ENCODE measurements at regions not wholly inside any gene's neighbourhood (a gene's known extent, or its start where the extent isn't known, plus 50 kb on each side); places are given as distances from the start of the nearest gene placed in this dataset.
A peak's percentile ranks its signal among the peaks of the same experiment; 100 is the strongest.

DNA sequence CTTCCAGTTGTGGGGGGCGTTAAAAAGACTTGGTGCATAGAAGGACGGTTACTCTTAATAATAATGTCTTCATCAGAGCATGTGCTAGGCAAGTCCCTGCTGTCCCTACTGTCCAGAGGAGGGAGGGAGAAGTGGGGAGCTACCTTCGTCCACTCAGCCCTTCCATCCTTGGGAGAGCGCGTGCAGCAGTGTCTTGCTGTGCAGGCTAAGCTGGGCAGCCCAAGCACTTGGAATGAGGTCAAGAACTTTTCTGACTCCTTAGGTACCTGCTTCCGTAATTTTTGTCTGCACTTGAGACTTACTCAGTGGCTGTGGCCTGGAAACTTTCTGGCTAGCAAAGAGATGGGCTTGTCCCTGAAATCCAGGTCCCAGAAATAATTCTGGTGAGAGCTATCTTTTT, 265.9 kb upstream of the SORCS1 start:
- H3K4me1 Mint-ChIP-seq (ENCODE audit: unreplicated experiment): no peaks in the 10 kb centered on the region
- H3K9me3 Mint-ChIP-seq: no peaks in the 10 kb centered on the region
- H3K27me3 Mint-ChIP-seq: peaks cover 3% of the 10 kb centered on the region
- H3K4me3 Mint-ChIP-seq: no peak overlapping the region
- H3K27ac Mint-ChIP-seq: no peak overlapping the region
- TF ChIP-seq, protein P1, sequence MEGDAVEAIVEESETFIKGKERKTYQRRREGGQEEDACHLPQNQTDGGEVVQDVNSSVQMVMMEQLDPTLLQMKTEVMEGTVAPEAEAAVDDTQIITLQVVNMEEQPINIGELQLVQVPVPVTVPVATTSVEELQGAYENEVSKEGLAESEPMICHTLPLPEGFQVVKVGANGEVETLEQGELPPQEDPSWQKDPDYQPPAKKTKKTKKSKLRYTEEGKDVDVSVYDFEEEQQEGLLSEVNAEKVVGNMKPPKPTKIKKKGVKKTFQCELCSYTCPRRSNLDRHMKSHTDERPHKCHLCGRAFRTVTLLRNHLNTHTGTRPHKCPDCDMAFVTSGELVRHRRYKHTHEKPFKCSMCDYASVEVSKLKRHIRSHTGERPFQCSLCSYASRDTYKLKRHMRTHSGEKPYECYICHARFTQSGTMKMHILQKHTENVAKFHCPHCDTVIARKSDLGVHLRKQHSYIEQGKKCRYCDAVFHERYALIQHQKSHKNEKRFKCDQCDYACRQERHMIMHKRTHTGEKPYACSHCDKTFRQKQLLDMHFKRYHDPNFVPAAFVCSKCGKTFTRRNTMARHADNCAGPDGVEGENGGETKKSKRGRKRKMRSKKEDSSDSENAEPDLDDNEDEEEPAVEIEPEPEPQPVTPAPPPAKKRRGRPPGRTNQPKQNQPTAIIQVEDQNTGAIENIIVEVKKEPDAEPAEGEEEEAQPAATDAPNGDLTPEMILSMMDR (conservative IDR thresholded peaks at IDR 0.05): no peak
- DNase-seq (ENCODE audit: extremely low spot score, unreplicated experiment): no peak
- H3K36me3 Mint-ChIP-seq: no peaks in the 10 kb centered on the region

DNA sequence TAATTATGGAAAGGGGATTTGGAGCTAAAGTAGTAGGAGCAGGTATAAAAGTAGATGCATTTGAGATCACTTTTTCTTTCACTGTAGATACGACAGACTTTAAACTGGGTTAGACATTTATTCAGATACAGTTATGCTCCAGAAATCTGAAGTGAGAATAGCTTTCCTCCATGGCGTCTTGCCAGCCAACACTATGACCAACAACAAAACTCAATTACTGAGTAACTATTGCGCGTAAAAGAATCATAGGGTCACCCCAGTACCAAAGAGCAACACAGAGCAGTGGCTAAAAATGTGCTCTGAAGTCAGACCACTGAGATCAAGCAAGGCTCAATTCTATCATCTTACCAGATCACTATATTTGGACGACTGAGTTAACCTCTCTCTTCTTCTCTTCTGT, 262.5 kb upstream of the SORCS1 start:
- no peak overlapping the region for H3K27ac Mint-ChIP-seq
- H3K36me3 Mint-ChIP-seq: no peaks in the 10 kb centered on the region

DNA sequence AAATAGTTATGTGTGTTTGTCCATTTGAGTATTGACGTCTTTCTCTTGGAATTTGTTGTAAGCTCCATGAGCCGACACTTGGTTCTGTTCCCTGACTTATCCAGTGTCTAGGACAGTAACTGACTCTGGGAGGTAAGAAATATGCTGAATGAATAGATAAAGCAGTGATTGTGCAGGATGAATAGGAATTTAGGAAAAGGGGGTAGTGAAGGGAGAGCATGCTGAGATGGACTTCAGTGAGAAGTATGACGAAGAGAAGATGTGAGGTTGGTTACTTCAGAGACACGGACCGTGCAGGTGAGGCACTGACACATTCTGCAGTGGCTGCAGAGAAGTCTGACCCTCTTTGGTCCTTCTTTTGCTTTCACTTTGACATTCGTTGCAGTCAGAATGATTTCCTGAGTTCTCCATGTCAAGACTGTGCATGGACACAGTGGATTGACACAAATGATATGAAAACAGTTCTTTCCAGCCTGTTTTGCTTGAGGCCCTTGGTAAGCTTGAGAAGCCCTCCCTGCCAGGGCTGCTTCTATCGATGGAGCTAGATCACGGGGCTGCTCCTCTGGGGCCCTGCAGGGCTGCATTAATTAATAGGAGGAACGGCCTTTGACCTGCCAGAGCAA, 261.5 kb upstream of the SORCS1 start:
- no peaks in the 10 kb centered on the region for H3K36me3 Mint-ChIP-seq
- H3K4me3 Mint-ChIP-seq: peak overlapping the region; percentile 6
- no peaks in the 10 kb centered on the region for H3K9me3 Mint-ChIP-seq
- peak overlapping the region; percentile 15 for H3K27ac Mint-ChIP-seq
- peaks cover 3% of the 10 kb centered on the region for H3K27me3 Mint-ChIP-seq
- no peak for DNase-seq (ENCODE audit: extremely low spot score, unreplicated experiment)
- TF ChIP-seq, protein P1 (conservative IDR thresholded peaks at IDR 0.05): no peak
- no peaks in the 10 kb centered on the region for H3K4me1 Mint-ChIP-seq (ENCODE audit: unreplicated experiment)

More for the DNA sequence above, 262.5 kb upstream of the SORCS1 start:
- DNase-seq (ENCODE audit: extremely low spot score, unreplicated experiment): no peak
- peaks cover 3% of the 10 kb centered on the region for H3K27me3 Mint-ChIP-seq
- no peaks in the 10 kb centered on the region for H3K9me3 Mint-ChIP-seq
- TF ChIP-seq, protein P1 (conservative IDR thresholded peaks at IDR 0.05): no peak
- H3K4me1 Mint-ChIP-seq (ENCODE audit: unreplicated experiment): no peaks in the 10 kb centered on the region
- H3K4me3 Mint-ChIP-seq: no peak overlapping the region

DNA sequence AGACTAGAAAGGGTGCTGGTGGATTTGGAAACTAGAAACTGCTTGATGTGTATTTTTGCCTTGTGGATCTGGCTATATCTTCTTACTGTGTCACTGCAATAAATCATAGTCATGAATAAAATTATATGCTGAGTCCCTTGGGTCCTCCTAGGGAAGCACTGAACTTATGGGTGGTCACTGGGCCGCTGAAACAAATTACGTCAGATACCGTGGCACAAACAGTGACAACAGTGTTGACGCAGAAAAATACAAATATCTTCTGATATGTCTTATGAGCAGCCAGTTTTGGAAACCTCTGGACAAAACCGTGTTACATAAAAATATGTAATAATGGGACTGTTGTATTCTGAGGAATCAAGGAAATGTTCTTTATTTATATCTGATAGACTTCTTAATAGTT, 260.1 kb upstream of the SORCS1 start:
- Mint-ChIP-seq H3K4me3 (no peak overlapping the region), H3K36me3 (no peaks in the 10 kb centered on the region), H3K27me3 (peaks cover 3% of the 10 kb centered on the region), H3K4me1 (ENCODE audit: unreplicated experiment) (no peaks in the 10 kb centered on the region), H3K9me3 (no peaks in the 10 kb centered on the region), H3K27ac (no peak overlapping the region)
- TF ChIP-seq, protein P1 (conservative IDR thresholded peaks at IDR 0.05): no peak
- no peak for DNase-seq (ENCODE audit: extremely low spot score, unreplicated experiment)

DNA sequence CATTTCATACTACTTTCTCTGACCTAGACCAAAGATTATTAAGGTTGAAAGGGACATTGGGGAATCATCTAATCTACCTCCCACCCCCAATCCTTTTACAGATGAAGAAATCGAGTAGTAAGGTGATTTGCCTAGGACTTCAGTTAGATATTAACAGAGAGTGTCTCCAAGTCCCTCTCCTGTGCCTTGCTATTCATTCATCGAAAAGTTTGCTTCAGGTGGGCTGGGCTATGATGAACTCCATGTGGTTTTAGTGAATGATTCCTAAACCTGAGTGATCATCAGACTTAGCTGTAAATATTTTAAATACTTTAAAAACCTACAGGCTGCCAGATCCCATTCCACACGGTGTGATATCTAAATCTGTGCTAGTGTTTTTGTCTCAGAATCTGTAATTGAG, 259.4 kb upstream of the SORCS1 start:
- H3K27me3 Mint-ChIP-seq: peaks cover 3% of the 10 kb centered on the region
- no peaks in the 10 kb centered on the region for H3K36me3 Mint-ChIP-seq
- H3K4me1 Mint-ChIP-seq (ENCODE audit: unreplicated experiment): no peaks in the 10 kb centered on the region
- no peak for DNase-seq (ENCODE audit: extremely low spot score, unreplicated experiment)
- no peak overlapping the region for H3K4me3 Mint-ChIP-seq
- no peaks in the 10 kb centered on the region for H3K9me3 Mint-ChIP-seq
- no peak overlapping the region for H3K27ac Mint-ChIP-seq
- TF ChIP-seq, protein P1 (conservative IDR thresholded peaks at IDR 0.05): no peak

DNA sequence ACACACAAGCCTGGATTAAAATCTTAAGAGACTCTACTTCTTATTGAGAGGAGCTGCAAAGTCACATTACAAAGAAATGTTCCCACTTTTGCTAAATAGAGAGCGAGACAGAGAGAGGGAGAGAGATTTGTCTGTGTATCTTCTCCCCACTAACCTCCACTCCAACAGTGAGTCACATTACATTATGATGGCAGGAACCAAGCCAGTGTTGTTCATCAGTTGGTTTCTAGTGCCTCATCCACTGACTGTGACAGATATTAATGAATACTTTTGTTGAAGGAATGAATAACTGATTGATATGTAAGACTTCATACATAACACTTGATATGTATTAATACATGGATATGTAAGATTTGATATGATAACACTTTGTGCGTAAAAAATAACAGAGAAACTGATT, 258.2 kb upstream of the SORCS1 start:
- H3K9me3 Mint-ChIP-seq: no peaks in the 10 kb centered on the region
- H3K4me3 Mint-ChIP-seq: no peak overlapping the region
- no peaks in the 10 kb centered on the region for H3K36me3 Mint-ChIP-seq
- TF ChIP-seq, protein P1 (conservative IDR thresholded peaks at IDR 0.05): no peak
- H3K27me3 Mint-ChIP-seq: peaks cover 3% of the 10 kb centered on the region
- H3K27ac Mint-ChIP-seq: no peak overlapping the region
- DNase-seq (ENCODE audit: extremely low spot score, unreplicated experiment): no peak
- H3K4me1 Mint-ChIP-seq (ENCODE audit: unreplicated experiment): no peaks in the 10 kb centered on the region

Measured in type B pancreatic cell (in vitro differentiated cells).